ENCODE measurements at regions not wholly inside any gene's neighbourhood (a gene's known extent, or its start where the extent isn't known, plus 50 kb on each side); places are given as distances from the start of the nearest gene placed in this dataset.

GRCh38 chr2:126811101-126811500, 87.6 kb upstream of the TEX51 start:
- no peak overlapping the region for H3K27ac ChIP-seq (ENCODE audit: low read depth, low read length)
- H3K27me3 ChIP-seq (ENCODE audit: control insufficient read depth, low read length), result no peaks in the 10 kb centered on the region; the same call in 1 of the 2 replicates
- no peaks in the 10 kb centered on the region for H4K20me1 ChIP-seq (ENCODE audit: control insufficient read depth, insufficient read depth, low read depth, low read length)
- H3K4me2 ChIP-seq (ENCODE audit: low read length), result no peak overlapping the region
- H3K9me3 ChIP-seq (ENCODE audit: control insufficient read depth, insufficient read depth, low read length), result no peaks in the 10 kb centered on the region
- no peaks in the 10 kb centered on the region for H3K79me2 ChIP-seq (ENCODE audit: control insufficient read depth, low read length)
- no peaks in the 10 kb centered on the region for H3K36me3 ChIP-seq (ENCODE audit: control insufficient read depth, low read length)
- H3K9me2 ChIP-seq (replicated peaks; ENCODE audit: control insufficient read depth, low read length), result no peaks in the 10 kb centered on the region
- H3F3A ChIP-seq (ENCODE audit: control insufficient read depth, insufficient read depth), result no peaks in the 10 kb centered on the region
- no peak overlapping the region for H3K4me3 ChIP-seq (ENCODE audit: low read length)
- H3K4me1 ChIP-seq (ENCODE audit: control insufficient read depth, low read length), result no peaks in the 10 kb centered on the region
- TF ChIP-seq CTCF (IDR thresholded peaks at IDR 0.05; ENCODE audit: low read depth, low read length, poor library complexity, severe bottlenecking) (no peak), EZH2phosphoT487 (IDR thresholded peaks at IDR 0.05; ENCODE audit: borderline replicate concordance, low read length) (no peak)

- no peaks in the 10 kb centered on the region for H3F3A ChIP-seq (ENCODE audit: control insufficient read depth, insufficient read depth)
- no peaks in the 10 kb centered on the region for H3K9me2 ChIP-seq (replicated peaks; ENCODE audit: control insufficient read depth, low read length)
- no peak overlapping the region for H3K4me2 ChIP-seq (ENCODE audit: low read length)
- H3K27ac ChIP-seq (ENCODE audit: low read depth, low read length), result no peak overlapping the region
- H3K79me2 ChIP-seq (ENCODE audit: control insufficient read depth, low read length), result no peaks in the 10 kb centered on the region
- H3K36me3 ChIP-seq (ENCODE audit: control insufficient read depth, low read length), result no peaks in the 10 kb centered on the region
- TF ChIP-seq CTCF (IDR thresholded peaks at IDR 0.05; ENCODE audit: low read depth, low read length, poor library complexity, severe bottlenecking) (no peak), EZH2phosphoT487 (IDR thresholded peaks at IDR 0.05; ENCODE audit: borderline replicate concordance, low read length) (no peak)
- no peaks in the 10 kb centered on the region for H3K9me3 ChIP-seq (ENCODE audit: control insufficient read depth, insufficient read depth, low read length)
- H3K4me3 ChIP-seq (ENCODE audit: low read length), result no peak overlapping the region
- no peaks in the 10 kb centered on the region for H4K20me1 ChIP-seq (ENCODE audit: control insufficient read depth, insufficient read depth, low read depth, low read length)
- peaks cover 4% of the 10 kb centered on the region; the same call in 1 of the 2 replicates for H3K27me3 ChIP-seq (ENCODE audit: control insufficient read depth, low read length)
- H3K4me1 ChIP-seq (ENCODE audit: control insufficient read depth, low read length), result no peaks in the 10 kb centered on the region
These were observed 81.5 kb upstream of the TEX51 start for GRCh38 chr2:126817172-126817571.

GRCh38 chr2:126822115-126822514, 76.6 kb upstream of the TEX51 start:
- Histone ChIP-seq H3K27me3 (ENCODE audit: control insufficient read depth, low read length) (0 out of 2 replicates have a peak, but pooled peaks cover 4% of the 10 kb centered on the region), H3K36me3 (ENCODE audit: control insufficient read depth, low read length) (no peaks in the 10 kb centered on the region)

More at GRCh38 chr2:126822115-126822514, 76.6 kb upstream of the TEX51 start:
- no peak for TF ChIP-seq CTCF (IDR thresholded peaks at IDR 0.05; ENCODE audit: low read depth, low read length, poor library complexity, severe bottlenecking)
- no peak for TF ChIP-seq EZH2phosphoT487 (IDR thresholded peaks at IDR 0.05; ENCODE audit: borderline replicate concordance, low read length)
- H3K9me2 ChIP-seq (replicated peaks; ENCODE audit: control insufficient read depth, low read length), result no peaks in the 10 kb centered on the region
- H3K9me3 ChIP-seq (ENCODE audit: control insufficient read depth, insufficient read depth, low read length), result no peaks in the 10 kb centered on the region
- no peak overlapping the region for H3K4me2 ChIP-seq (ENCODE audit: low read length)
- no peaks in the 10 kb centered on the region for H3K4me1 ChIP-seq (ENCODE audit: control insufficient read depth, low read length)
- no peak overlapping the region for H3K27ac ChIP-seq (ENCODE audit: low read depth, low read length)
- H3F3A ChIP-seq (ENCODE audit: control insufficient read depth, insufficient read depth), result no peaks in the 10 kb centered on the region
- no peaks in the 10 kb centered on the region for H3K79me2 ChIP-seq (ENCODE audit: control insufficient read depth, low read length)
- no peak overlapping the region for H3K4me3 ChIP-seq (ENCODE audit: low read length)
- no peaks in the 10 kb centered on the region for H4K20me1 ChIP-seq (ENCODE audit: control insufficient read depth, insufficient read depth, low read depth, low read length)

Data from DOHH2 (cell line).